HG02763 (cell line): ENCODE measurements at regions not wholly inside any gene's neighbourhood (a gene's known extent, or its start where the extent isn't known, plus 50 kb on each side); places are given as distances from the start of the nearest gene placed in this dataset.

Experiments used
- ATAC-seq: cut with Tn5 transposase; IDR thresholded peaks from one replicate; pipeline ENCODE4 v1.9.1; 2021; ENCODE audit warnings: mild to moderate bottlenecking, moderate library complexity; ENCODE audit not compliant: unreplicated experiment

DNA sequence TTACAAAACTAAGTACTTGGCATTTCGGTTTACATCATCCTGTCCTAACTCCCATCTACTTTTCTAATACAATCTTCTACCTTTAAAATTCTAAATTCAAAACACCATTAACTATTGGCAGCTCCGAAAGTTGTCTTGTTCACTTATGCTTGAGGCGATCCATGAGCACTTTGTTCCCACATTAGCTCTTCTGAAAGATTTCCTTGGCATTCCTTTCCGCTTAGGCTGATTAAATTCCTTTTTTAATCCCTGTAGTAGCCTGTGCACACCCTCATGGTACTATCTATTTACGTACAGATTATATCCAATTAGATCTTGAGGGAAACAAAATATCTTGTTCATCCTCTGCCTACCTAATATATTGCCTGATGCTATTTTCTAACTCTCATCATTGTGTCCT lies 480.7 kb downstream of the PRKD1 start:
- ATAC-seq: no peak

DNA sequence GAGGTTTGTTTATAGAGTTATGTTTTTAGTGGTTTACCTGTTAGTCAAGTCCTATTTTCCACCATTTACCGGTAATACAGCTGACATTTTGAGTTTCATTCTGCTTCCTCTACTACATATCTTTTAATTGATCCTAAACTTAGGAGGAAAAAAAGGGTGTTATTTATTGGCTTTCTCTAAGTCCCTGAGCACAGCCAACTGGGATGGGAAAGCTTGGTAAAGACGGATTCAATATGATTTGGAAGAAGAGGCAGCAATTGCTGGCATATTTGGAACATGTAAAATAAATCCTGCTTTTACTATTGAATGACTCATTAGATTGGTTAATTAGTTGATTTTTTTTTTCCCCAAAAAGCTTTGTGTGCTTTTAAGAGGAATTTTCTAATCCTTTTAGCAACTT lies 475.7 kb downstream of the PRKD1 start:
- ATAC-seq: no peak

DNA sequence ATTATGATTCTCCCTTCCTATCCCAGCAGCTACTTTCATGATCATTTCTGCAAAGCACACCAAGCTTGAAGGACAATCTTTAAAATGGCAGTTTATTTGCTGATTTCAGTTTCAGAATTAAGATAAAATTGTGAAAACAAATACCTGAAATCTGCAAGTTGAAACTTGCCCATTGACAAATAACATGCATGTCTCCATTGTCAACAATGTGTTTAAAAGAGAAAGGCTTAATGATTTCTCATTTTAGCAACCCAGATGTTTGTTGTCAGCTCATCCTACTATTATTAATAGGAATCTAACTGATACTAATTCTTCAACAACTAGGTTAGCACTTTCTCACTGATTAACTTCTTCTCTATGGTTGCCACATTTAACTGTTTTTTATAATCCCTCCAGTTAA lies 474.6 kb downstream of the PRKD1 start:
- no peak for ATAC-seq

DNA sequence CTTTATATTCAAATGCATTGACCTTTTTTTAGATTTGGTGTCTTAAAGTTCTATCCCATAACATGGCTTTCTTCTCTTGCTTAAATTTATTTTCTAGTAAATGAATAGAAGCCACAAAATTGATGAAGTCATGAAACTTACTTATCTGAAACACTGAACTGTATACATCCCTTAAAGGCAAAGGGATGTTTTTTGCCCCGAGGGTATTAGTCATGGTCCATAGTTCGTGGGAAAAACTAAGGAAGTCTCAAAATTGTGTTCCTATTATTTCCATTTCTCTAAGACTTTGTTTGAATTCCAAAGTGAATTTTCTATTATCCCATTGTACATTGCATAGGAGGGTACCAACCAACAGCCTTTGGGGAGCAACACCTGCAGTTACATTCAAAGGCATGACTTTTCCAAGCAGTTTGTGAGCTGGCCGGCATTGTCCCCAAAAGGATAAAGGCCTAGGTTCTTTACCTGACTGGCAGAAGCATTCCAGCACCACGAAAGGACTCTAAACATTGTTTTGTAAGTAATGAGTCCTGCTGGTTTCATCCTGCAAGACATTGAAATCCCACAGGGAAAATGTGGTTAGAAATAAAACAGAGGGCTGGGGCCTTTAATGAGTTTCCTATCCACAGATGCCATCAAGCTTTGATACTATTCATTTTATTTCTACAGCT lies 473.5 kb downstream of the PRKD1 start:
- no peak for ATAC-seq

DNA sequence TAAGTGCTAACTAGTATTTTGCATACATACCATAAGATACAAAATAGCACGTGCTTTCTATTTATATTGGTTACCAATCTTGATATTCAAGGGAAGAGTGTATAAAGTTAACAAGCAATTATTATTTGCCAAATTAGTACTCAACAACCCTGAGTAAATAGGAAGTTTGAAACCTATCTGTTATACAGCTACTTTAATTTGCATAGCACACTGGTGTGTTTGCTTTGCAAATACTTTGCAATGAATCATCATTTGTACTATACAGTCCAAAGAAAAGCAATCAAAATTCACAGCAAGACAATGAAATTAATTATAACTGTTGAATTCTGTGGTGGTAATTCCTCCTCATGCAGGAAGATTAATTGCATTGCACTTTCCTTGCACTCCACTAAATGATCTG lies 469.1 kb downstream of the PRKD1 start:
- no peak for ATAC-seq

DNA sequence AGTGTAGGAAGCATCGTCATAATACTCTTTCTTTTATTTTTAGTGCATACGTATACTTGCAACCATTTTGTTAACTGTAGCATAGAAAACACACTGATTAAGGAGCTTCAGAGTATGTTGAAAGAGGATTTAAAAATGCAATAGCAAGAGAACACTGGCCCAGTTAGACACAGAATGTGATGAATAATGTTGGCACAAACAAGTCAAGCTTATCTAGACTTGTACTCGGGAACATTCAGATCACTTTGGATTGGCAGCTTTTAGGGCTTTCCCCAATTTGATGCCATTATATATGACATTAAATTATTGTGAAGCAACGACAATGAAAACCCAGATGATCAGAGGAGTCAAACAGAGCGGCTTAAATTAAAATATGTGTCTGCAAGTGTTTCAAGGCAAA lies 468.1 kb downstream of the PRKD1 start:
- no peak for ATAC-seq

DNA sequence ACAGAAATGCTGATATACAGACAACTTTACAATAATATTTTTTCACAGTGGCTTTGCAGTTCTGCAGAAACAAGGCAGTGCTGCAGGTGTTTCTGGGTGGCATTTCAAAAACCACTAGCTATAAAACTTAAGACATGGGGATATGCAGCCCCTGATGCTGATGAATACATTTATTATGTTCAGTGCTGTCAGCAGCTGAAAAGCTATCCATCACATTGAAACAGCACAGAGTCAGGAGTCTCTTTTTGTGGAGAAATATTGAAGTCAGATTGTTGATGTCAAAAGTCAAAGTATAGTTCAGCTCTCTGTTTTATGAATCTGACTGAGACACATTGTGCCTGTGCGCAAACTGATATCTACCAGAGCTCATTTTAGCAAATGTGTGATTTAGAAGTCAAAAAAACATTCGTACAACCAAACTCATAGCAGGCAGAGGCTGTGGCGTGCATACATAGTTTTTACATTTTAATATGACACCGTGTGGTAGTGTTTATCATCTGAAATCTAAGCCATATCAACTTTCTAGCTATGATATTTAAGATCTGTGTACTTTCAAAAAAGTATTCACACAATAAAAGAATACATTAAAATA lies 467.6 kb downstream of the PRKD1 start:
- ATAC-seq: no peak

DNA sequence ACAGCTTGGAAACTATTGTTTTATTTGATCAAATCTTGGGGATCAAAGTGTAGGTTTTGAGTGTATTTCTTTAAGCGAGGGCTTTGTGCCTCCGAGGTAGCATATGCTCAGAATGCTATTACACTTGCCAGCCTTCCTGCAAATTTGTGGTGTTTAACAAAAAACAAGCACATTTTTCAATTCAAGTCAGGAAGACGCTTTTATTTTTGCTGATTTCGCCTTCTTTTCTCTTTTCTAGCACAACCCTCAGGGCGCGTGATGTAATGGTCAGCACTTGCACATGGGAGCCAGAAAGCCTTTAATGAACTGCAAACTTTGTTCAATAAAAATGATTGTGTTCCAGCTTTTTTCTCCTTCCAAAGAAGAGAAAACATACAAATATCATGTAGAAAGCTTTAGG lies 466.5 kb downstream of the PRKD1 start:
- ATAC-seq: no peak

DNA sequence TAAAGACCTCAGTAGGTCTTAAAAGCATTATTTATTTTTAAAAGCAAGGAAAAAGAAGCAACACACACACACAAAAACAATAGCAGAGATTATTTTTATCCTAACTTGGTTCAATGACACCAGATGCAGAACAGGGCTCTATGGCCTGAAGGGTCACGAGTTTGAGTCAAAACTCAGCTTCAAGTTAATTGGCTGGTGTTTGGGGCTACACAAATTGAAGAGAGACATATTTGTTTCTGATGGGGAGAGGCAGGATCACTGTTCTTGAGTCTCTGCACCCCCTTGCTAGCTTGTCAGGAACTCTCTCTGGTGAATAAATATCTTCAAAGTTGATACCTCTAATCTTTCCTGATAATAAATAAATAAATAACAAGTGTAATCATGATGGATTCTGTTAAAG lies 466.1 kb downstream of the PRKD1 start:
- no peak for ATAC-seq

DNA sequence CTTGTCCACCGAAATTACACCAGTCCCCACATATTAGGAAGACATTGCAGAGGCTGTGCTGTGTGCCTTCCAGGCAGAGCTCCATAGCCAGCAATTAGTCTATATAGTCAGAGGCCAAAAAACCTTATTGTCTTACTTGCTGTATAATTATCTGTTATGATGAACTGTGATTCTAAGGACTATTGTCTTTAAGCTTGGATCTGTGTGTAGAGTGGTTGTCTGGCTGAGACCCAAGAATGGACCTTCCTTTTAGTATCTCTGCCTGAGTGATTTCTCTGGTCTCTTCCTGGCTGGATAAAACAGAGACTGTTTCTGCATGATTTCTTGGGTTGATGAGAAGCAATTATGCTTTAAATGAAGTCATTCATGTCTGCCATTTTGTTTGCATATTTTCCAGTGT lies 465.3 kb downstream of the PRKD1 start:
- no peak for ATAC-seq

DNA sequence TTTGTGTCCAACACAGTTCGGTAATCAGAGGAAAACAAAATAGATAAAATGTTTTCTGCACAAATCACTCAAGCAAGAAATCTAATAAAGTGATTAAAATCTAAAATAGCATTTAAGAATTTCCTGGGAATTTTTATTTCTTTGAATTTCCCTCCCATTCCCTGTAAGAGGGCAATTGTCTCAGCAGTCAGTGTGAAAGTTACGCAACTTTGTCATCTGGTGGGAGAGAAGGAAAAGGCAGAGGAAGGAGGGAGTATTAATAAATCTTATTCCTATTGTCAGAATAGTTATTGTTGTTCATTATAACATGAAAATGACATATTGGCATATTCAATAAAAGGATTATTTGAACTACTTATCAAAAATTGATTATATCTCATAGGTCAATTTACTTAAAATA lies 464.9 kb downstream of the PRKD1 start:
- ATAC-seq: no peak

DNA sequence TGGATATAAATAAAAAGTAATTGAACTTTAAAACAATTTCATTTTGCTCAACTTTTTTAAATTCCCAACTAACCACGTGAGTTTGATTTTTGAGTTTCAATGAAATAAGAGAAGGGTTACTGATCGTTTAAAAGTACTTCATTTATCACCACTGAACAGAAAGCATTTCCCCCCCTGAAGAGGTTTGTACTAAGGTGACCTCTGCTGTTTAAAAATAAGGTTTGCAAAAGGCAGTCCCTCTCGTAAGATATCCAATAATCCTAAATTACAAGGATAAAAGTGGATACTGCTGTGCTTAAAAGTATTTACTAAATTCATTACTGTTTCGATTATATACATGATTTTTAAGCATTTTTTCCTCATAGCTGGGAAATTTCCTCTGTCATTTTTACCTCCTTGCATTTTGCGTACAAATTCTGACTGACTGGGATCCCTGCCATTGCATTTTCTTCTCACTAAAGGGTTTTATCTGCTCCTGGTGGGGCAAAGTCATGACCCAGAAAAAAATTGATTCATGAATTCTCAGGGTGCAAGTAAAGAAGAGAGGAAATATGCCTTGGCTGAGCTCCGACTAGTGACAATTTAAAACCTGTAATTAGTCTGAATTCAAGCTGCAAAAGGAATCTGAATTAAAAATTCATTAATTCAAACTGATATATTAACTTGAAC lies 463.8 kb downstream of the PRKD1 start:
- ATAC-seq: no peak

DNA sequence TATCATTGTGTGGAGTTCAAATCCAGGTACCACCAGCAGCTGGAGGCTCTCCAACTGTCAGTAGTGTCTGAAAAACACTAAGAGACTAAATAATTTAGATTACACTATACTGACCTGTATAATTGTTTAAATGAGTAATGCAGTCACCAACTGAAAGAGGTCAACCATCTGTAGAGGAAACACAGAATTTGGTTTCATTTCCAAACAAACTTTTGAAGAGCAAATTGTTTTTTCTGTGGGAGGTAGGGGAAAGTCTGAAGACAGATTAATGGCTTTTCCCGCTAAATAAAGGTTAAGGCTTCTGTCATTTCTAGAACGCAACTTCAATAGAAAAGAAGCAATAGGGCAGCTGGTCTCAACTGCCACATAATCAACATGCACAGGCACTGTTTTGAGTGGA lies 462.6 kb downstream of the PRKD1 start:
- no peak for ATAC-seq

DNA sequence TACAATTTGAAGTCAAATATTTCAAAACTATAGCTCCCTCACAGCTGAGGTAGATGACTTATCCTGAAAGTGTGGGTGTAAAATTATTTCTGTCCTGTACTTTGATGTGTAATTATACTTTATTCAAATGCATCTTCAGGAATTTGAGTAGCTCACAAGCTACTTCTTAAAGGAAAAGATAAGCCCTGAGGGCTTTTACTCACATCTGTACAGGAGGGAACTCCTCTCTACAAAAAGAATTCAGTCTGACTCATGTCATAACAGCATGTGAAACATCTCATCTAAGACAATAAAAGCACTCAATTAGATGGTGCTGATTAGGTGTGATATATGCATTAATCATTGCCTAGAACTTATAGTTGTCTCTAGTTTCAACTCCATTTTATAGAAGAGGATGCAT lies 452.0 kb downstream of the PRKD1 start:
- no peak for ATAC-seq

DNA sequence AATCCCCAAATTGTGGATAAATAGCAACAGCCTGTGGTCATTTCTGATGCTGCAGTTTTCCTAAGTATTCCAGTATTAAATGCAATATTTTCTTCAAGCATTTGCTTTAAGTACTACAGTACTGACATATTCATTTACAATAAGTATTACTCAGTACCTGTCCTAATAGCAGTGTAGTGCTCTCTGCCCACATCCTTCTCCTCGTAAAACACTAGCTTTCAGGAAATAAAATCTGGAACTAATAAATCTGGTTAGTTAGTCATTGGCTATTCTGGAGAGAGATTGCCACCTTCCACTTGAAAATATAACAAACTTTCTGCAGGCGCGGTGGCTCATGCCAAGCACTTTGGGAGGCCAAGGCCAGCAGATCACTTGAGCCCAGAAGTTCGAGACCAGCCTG lies 441.5 kb downstream of the PRKD1 start:
- no peak for ATAC-seq

DNA sequence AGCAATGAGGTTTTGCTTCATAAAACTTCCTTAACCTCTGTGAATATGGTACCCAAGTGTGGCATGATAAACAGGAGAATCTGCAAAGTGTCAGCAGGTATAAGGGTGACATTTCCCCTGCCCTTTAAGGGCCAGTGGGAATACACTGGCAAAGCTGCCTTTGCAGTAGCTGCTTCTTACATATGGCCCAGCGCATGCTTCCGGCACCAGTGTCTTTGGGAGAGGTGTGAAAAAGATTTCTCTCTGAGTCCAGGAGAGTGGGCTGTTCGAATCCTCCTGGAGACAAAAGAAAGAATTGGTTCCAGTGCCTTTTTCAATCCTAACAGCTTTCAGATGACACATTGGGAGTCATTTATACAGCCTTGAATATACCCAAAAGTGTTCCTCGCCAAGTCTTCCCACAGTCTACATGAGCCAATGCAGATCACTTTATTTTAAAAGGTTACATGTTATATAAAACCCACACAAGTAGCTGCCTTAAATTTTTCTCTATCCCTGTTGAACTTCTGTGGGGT lies 437.7 kb downstream of the PRKD1 start:
- ATAC-seq: no peak

DNA sequence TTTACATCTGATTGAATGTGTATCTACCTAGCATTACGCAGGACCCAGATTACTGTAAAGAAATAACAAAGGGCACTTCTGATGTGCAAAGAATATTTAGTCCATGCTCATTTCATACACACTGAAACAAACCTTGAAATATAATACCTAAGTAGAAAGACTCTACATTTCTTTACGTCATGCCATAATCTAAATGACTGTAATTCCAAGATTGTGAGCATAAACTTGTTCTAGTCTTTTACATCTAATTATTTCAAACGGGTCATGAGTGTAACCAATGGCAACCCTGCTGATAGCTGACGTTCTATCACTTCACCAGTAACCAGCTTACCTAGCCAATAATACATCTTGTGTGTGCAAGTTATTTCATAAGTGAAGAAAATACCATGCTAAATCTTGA lies 433.8 kb downstream of the PRKD1 start:
- ATAC-seq: no peak

DNA sequence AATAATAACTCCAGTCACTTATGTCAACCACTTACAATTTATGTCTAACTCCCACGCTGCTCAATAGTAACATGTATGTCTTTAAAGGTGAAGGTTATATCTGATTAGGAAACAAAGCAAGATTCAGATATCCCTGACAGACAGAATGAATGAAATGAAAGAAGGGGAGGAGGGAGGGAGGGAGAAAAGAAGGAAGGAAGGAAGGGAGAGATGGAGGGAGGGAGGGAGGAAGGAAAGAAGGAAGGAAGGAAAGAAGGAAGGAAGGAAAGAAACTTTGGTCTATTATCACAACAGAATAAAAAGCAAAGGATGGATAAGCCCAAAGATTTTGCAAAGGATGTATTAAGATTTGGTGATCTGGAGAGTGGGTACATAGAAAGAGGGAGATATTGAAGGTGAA lies 433.3 kb downstream of the PRKD1 start:
- ATAC-seq: no peak

DNA sequence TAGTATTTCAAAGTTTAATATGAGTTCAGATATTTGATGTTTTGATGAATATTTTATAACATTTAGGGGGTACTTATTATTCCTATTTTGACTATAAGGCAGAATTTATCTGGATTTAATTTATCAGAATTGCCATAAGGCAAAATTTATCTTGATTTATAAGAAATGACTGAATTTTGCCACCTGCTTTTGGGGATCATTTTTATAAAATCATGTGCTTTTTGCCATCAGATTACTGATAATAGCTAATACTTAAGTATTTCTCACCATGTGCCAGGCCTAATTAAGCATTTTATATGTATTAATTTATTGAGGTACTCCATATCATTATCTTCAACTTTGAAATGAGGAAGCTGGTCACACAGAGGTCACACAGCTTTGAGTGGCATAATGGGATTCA lies 423.7 kb downstream of the PRKD1 start:
- no peak for ATAC-seq

DNA sequence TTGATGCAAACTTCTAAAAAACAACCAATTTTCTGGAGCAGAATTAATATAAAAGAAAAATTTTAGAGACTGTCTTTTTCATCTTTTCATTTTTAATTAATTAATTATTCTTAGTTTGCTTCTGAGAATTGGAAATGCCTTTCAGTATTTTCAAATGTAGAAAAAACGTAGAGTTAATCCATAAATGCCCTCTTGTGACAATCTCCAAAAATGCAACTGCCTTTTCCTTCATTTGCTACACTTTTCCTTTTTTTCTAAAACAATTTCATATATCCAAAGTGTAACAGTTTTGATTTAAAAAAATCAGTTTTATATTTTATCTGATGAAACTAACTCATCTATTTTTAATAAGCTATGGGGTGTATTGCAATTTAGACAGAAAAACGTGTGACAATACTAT lies 409.3 kb downstream of the PRKD1 start:
- ATAC-seq: no peak

DNA sequence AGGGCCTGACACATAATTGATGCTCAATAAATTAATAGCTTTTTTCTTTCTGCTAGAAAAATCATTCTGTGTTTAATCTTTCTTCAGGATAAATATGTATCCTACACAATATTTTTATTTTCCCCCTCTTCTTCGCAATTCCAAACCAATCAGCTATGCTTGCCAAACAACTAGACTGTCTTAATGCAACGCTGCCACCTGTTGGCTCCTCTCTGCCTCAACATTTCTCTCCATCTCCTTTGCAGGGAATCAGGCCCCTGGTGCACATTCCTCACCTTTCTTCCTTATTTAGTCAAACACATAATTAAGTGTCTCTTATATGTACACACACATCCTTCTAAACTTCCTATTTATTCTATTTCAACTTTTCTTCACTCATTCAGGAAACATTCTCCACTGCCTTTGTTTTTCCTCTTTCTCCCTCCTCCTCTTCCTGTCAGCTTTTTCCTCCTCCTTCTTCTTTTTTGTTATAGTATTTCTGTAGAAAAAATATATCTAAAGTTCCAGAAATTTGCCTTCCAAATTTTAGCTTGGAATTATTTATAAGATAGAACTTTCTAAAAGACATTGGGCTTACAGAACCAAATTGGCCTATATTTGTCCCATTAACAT lies 406.0 kb downstream of the PRKD1 start:
- ATAC-seq: no peak
